Globus pallidus (tissue), 1 donor: ENCODE measurements at regions not wholly inside any gene's neighbourhood (a gene's known extent, or its start where the extent isn't known, plus 50 kb on each side); places are given as distances from the start of the nearest gene placed in this dataset.

Source experiments
- DNase-seq: peaks from one replicate; pipeline ENCODE4 v3.0.0-alpha.2; 2015; ENCODE audit warnings: low spot score

DNA sequence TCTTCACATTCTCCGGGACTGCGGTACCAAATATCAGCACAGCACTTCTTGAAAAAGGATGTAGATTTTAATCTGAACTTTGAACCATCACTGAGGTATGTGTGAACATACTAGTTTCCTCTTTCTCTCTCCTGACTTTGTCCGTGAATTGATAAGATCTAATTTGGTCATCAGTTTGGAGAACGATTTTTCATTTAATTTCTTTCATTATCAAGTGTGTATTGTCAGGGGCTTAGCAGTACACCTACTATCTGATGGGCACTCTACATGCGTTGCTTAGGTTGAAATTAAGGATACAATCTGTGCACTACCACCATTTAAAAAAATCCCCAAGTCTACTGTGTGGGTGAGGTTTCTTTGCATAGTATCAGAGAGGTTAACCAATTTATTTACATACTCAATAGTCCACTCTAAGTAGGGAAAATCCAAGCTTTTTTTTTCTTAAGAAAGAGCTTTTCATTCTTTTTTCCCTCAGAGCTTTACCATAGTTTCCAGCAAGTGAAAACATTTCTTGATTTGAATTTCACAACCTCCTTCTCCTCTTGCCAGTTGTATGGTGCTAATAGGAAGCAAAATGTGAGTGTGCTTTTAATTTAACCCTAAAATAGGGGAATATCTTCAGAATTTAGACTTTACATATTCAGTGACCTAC lies 105.4 kb upstream of the ESR1 start:
- DNase-seq, result no peak

DNA sequence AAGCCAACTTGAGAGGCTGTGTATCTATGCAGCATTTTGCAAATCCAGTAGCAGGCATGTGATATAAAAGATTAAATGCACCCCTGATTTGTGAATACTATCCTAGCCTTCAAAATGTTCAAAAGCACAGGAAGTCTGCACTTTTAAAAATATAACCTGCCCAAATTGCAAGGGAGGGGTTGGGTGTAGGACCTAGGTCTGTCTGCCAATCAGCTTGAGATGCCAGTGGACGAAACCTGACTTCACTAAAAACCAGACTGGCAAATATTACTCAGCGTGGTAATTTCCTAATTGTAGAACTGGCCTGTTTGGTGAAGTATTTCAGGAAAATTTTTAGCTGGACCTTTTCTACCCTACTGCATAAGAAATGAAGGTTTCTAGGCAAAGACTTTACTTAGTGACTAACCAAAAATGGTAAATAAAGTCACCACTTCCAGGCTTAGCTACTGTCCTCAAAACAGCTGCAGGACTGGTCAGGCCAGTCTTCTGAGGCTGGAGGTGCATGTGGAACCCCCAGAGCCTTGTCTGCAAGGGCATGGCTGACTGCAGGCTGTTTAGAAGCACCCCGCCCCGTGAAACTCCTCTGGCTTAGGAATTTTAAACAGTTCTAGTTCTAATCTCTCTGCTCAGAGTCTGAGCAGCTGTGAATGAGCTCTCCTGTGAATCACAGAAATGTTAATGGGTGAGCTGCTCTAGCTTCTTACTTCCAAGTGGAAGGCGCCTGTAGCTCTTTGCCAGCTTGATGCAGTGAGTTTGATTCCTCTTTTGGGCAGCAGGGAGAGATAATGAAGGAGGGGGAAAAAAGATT lies 104.4 kb upstream of the ESR1 start:
- no peak for DNase-seq

DNA sequence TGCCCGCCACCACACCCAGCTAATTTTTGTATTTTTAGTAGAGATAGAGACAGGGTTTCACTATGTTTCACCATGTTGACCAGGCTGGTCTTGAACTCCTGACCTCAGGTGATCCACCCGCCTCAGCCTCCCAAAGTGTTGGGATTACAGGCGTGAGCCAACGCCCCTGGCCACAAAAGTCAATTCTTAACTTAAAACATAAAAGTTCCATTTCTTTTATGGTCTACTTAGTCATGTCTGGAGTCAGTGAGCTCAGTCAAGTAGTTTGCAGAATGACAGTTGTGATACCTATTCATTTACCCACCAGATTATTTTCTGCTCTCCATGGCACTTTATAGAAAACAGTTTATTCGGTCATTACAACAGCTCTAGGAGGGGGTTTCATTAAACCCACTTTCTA lies 103.1 kb upstream of the ESR1 start:
- no peak for DNase-seq

DNA sequence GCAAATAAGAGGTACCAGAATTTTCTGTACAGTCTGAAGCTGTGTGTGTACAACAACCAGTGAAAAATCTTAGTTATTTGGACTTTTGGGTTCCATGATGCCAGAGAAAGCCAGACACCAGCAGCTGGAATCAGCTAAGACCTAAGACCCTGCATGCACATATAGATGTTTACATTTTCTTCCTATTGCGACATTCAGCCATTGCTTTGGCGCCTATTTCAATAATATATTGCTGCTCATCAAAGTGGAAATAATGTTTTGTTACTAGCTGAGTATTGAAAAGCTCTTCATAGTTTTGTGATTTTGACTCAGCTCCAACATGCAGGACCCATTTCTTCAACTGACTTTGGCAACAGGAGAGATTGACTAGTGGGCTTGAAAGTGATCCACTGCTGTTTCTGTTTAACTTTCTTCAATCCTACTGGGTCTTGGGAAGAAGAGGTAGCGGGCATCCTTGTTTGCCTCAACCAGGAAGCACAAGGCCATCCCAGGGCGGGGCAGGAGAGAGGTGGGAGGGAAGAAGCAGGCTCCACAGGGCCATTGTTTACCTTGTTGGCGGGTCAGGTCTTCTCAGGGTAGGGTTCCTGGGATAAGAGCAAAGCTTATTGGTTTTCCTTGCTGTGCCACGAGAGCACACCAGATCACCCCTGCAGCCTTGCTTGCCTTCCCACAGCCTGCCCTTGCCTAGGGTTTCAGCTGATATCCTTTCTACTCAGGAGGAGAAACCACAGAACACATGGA lies 101.3 kb upstream of the ESR1 start:
- no peak for DNase-seq

DNA sequence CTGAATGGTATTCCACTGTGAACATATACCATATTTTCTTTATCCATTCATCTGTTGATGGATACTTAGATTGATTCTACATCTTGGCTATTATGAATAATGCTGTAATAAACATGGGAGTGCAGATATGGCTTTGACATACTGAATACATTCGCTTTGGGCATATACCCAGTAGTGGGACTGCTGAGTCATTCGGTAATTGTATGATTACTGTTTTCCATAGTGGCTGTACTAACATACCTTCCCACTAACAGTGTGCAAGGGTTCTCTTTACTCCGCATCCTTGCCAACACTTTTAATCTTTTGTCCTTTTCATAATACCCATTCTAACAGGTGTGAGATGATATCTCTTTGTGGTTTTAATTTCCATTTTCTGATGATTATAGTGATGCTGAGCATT lies 98.2 kb upstream of the ESR1 start:
- DNase-seq, result no peak

DNA sequence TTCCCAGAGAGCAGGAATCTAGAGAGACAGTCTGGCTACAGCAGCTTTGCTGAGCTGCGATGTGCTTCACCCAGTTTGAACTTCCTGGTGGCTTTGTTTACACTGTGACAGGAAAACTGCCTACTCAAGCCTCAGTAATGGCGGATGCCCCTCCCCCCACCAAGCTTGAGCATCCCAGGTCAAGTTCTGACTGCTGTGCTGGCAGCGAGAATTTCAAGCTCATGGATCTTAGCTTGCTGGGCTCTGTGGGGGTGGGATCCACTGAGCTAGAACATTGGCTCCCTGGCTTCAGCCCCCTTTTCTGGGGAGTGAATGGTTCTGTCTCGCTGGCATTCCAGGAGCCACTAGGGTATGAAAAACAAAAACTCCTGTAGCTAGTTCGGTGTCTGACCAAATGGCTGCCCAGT lies 91.0 kb upstream of the ESR1 start:
- no peak for DNase-seq

DNA sequence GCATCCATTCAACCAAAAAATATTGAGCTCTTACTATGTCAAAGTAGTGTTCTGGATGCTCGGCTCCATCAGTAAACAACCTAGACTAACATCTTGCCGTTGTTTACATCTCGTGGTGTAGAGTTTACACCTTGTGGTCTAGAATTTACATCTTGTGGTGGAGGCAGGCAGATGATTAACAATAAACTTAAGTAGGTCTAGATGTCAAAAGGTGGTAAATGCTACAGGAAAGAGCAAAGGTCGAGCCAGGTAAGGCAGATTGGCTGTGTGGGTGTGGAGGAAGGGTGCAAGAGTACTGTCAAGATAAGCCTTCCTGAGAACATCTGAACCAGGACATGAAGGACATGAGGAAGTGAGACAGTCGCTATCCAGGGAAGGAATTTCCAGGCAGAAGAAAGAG lies 88.4 kb upstream of the ESR1 start:
- no peak for DNase-seq

DNA sequence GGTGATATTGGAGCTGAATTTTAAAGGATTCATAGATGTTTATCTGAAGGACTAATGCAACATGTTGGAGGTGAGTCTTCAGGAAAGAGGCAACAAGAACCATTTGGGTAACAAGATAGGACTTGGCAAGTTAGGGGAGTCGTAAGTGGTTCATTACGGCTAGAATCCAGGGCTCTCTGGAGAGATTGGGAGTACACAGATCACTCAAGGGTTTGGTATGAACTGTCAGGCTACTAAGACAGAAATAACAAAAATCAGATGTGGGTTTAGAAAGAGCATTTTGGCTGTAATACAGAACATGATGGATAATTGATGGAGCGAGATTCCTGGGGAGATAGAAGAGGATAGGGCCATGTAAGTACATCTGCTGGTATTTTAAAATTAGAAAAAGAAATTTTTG lies 86.3 kb upstream of the ESR1 start:
- DNase-seq, result no peak

DNA sequence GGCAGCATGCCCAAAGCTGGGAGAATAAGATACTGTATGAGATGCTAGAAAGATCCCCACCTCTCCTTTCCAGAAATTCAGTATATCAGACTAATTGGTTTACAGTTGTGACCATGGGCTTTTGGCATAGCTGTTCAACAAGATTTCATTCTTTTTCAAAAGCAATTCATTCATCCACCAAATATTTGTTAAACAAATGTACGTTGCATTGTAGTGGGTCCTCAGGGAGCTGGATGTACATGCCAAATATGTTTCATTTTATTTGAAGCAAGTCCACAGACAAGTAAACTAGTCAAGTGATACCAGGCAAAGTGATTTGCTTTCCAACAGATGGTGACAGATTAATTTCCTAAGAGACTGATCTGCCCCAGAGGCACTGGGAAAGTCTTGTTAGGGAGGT lies 85.8 kb upstream of the ESR1 start:
- DNase-seq, result no peak

DNA sequence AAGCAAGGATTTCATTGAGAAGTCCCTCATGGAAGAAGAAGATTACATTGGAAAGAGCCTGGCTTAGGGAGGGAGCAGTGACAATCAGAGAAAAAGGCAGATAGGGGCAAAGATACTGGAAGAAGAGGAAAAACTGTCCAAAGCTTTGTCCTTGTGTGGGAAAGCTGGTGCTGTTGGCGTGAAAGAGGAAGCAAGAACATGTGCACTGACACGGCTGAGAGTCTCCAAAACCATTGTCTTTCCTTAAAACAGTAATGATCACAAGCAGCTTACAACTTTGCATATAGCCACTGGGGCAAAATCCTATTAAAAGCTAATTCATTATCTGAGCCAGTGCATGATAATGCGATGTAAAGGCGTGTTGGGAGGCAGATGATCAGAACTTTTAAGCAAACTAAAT lies 85.1 kb upstream of the ESR1 start:
- DNase-seq, result no peak

DNA sequence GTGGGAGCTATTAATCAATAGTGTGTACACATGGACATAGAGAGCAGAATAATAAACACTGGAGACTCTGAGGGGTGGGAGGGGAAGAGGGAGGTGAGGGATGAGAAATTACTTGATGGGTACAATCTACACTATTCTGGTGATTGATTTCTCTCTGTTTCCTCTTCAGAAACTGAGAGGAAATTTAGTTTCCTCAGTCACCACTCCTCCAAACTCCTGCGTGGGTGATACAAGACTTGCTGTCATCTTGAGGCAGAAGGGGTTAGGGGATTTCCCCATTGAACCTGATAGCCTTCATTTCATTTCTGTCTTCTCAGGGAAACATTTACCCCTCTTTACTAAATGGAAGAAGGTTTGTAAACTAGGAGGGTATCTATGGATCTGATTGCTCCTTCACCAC lies 84.3 kb upstream of the ESR1 start:
- no peak for DNase-seq

DNA sequence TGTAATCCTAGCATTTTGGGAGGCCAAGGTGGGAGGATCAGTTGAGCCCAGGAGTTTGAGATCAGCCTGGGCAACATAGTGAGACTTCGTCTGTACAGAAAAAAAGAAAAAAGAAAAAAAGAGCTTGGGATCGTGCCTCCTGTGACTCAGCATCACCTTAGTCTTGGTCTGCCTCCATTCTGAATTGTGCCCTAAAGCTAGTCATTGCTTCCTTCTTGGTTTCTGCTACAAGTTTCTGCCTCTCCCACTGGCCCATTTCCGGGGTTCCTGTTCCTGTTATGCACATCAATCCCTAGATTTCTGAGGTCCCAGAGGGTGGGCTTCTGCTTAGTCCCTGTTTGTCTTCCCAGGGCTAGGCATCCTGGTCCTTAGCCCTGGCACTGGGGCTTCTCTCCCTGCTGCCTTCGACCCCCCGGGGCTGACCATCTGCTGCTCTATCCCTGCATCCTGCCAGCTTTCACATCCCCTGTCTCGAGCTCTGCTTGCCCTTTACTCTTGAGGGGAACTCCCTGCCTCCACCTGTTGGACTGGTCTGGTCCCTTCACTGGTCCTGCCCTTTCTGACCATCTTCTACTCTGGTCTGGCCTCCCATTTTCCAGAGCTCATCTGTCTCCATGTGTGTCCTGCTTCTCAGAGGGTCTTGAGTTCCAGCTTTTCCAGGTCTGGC lies 77.5 kb upstream of the ESR1 start:
- no peak for DNase-seq

DNA sequence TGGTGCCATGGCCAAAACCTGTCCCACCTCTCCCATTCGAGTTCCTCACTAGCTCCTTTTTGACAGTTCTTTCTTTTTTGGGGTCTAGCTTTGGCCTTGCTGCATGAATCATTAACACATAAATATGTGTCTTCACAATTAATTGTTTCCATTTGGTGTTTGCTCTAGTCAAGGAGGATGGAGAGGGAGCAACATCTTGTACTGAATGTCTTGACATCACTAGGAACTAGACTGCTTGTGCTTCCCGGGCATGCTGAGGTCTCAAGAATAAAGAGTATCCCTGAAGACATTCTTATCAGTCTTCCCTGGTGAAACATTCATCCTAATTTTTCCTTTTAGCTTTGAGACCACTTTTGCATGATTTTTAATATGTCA lies 77.0 kb upstream of the ESR1 start:
- DNase-seq, result no peak

DNA sequence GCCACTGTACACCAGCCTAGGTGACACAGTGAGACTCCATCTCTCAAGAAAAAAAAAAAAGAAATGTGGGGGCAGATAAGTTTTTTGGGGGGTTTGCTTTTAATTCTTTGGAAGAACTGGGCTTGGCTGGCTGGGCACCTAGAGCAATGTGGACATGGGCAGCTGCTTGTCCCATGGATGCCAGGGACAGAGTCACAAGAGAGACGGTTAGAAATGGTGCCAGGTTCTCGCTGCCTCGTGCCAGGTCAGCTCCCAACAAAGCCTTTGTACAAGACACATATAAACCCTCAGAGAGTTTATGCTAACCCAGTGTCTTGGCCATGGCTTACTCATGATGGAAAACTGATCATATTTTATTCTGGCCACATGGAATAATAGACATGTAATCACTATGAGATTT lies 76.2 kb upstream of the ESR1 start:
- no peak for DNase-seq

DNA sequence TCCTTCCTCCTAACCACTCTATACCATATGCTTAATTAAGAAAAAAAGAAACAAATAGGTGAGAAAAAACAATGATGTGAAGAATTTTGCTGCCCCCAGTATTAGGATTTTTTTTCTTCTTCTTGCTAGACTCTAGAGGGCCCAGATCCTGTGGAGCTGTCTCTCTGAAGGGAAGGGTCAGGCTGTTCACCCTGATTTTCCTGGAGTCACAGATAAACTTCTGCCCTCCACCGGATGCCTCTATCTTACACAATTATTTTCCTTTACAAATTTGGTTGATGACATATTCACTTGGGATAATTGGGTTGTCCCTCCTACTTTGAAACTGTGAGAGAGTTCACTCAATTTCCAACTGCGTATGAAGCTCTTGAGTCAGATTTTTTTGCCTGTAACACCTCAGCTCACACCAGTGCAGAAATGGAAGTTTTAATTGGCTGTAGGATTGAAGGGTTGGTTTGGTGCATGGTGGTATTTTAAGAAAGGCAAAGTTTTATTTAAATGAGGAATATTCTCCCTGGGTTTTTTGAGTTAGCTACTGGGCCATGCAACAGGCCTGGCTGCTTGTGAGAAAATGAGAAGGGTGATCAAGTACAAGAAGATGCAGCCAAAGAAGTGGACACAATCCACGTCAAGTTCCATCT lies 73.7 kb upstream of the ESR1 start:
- DNase-seq, result no peak

DNA sequence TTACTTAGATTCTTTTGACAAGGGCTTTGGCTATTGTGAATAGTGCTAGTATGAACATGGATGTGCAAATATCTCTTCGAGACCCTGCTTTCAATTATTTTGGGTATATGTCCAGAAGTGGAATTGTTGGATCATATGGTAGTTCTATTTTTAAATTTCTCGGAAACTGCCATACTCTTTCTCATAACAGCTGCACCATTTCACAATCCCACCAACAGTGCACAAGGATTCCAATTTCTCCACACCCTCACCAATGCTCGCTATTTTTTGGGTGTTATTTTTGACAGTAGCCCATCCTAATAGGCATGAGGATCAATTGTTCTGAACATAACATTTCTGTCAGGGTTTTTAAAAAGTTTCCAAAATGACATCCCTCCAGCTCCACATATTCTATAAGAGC lies 69.2 kb upstream of the ESR1 start:
- DNase-seq, result no peak

DNA sequence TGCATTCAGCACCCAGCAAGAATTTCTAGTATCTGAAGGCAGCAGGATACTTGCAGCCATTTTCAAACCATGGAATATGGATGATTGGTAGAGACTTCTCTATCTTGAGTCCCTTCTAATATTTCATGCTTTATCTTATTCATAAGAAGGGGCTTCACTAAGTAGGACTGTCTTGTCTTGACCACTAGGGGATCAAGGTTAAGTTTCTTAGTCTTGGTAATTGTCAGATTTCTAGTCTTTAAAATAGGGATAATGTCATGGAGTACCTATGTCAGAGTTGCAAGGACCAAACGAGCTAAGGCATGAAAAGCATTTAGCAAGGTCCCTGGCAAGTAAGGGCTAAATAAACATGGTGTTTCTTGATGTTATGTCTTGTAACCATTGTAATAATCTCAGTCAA lies 68.5 kb upstream of the ESR1 start:
- DNase-seq, result no peak

DNA sequence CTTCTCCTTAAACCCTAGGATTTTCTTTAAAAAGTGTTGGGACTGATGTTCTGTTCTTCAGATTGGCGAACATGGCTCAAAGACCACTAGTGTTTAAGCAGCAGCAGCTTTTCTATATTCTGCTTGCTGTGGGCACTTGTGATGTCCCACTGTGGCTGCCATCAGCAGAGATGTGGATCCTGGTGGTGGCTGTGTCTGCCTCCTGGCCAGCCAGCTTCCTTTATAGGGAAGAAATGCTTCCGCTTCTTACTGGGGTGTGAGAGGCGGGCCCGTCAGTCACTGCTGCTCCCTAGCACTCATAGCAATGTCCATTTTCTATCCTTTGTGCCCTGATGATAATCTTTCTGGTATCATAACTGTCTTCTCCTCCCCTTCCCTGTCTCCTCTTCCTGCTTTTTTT lies 66.7 kb upstream of the ESR1 start:
- DNase-seq, result no peak

DNA sequence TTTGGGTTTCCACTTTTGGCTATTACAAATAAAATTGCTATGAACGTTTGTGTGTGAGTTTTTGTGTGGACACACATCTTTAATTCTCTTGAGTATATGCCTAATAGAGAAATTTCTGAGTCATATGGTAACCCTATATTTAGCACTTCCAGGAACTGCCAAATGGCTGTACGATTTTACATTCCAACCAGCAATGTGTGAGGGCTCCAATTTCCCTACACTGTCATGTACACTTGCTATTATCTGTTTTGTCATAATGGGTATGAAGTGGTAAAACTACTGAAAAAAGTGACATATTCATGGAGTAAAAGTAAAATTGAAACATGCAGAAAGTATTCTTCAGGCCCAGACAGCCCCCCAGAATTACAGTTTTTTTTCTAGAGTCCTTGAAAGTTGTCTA lies 59.6 kb upstream of the ESR1 start:
- DNase-seq, result no peak

DNA sequence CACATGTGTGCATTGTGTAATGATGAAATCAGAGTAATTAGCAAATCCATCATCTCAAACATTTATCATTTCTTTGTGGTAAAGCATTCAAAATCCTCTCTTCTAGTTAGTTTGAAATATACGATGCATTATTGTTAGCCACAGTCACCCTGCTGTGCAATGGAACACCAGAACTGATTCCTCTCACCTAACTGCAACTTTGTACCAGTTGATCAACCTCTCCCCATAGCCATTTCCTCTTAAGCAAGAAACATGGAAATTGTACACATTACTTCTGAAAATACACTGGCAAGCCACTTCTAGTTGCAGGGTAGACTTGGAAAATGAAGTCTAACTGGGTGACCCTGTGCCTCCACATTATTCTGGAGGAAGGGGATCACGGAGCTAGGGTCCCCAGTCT lies 58.1 kb upstream of the ESR1 start:
- no peak for DNase-seq

DNA sequence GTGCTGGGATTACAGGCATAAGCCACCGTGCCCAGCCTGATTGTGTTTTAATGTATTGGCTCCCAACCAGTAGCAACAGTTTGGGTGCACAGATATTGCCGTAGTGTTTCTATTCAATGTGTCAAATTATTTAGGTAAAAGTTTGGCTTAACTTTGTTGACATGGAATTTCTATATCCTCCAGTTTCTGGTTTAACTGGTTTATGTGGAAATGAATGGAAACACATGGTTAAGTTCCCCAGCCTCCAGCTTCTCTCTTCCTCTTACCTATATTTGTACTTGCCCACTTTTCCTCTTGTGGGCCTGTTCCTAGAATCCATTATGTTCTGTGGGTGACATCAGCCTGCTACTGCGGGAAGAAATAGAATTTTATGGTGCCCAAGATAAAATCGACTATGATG lies 53.9 kb upstream of the ESR1 start:
- no peak for DNase-seq

DNA sequence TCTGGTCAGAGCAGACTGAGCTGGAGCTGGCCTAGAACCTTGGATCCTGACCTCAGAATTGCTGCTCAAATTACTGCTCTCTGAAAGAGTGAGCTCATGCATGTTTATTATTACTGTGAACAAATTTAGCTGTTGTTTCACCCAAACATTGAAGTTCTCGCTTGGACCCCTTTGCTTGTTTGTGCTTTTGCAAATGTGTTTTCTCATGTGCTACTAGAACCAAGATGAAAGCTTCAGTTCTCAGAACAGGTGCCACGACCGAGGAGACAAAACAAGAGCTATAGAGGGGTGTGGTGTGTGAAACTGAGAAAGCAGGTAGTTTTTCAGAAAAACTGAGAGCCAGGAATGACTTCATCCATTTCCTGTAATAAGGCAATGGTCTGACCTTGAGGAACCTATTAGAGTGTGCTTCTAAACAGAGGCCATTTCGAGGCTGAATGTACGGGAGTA lies 50.0 kb upstream of the ESR1 start:
- DNase-seq, result no peak
